A549 (cell line): ENCODE measurements at regions not wholly inside any gene's neighbourhood (a gene's known extent, or its start where the extent isn't known, plus 50 kb on each side); places are given as distances from the start of the nearest gene placed in this dataset.

Experiments used
- BHLHE40 ChIP-seq: IDR thresholded peaks from 2 replicates; pipeline ENCODE4 v1.6.1; 2012; ENCODE audit warnings: low read depth, low read length, inconsistent platforms
- CEBPB ChIP-seq, 2 experiments: fragments of >200 bp in 1 of 2; sonication (Bioruptor Twin) in 1 of 2; formaldehyde crosslinking in 1 of 2; IDR thresholded peaks; 2 replicates each; pipeline ENCODE4 v1.6.1; 2012 to 2016
- EP300 ChIP-seq, 2 experiments: fragments of >200 bp; sonication (Bioruptor Twin); formaldehyde crosslinking; IDR thresholded peaks; 2 replicates in 1 of 2; 3 replicates in 1 of 2; pipeline ENCODE4 v1.6.1; 2016 to 2017
- JUN ChIP-seq, 2 experiments: fragments of >200 bp; sonication (Bioruptor Twin); formaldehyde crosslinking; IDR thresholded peaks; 2 replicates in 1 of 2; 3 replicates in 1 of 2; pipeline ENCODE4 v1.6.1; 2016 to 2017
- POLR2A ChIP-seq: IDR thresholded peaks from 2 replicates; pipeline ENCODE4 v1.6.1; 2012; ENCODE audit warnings: mild to moderate bottlenecking, low read length
- TF ChIP-seq, protein P1 (sequence below): IDR thresholded peaks from 2 replicates; pipeline ENCODE4 v1.6.1; 2012
- TF ChIP-seq, protein P2 (sequence below): fragments of >200 bp; sonication (Bioruptor Twin); formaldehyde crosslinking; IDR thresholded peaks from 3 replicates; pipeline ENCODE4 v1.5.1; 2016

DNA sequence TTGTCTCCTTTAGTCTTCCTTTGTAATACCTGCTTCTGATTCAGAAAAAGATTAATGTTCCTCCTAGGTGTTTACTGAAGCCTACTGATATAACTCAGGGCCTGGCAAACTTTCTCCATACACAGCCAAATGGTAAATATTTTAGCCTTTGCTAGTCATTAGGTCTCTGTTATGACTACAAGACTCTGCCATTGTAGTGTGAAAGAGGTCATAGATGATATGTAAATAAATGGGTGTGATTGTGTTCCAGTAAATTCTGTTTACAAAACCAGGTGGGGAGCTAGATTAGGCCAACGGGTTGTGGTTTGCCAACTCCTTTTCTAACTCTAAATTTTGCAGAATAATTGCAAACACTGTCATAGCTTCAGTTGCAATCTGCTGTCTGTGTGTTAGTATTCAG, 568.1 kb upstream of the GNPDA2 start:
- no peak for TF ChIP-seq CEBPB (IDR thresholded peaks at IDR 0.05)
- TF ChIP-seq, protein P1, sequence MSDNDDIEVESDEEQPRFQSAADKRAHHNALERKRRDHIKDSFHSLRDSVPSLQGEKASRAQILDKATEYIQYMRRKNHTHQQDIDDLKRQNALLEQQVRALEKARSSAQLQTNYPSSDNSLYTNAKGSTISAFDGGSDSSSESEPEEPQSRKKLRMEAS: no peak
- TF ChIP-seq POLR2A: no peak
- no peak for TF ChIP-seq BHLHE40
- TF ChIP-seq, protein P2, sequence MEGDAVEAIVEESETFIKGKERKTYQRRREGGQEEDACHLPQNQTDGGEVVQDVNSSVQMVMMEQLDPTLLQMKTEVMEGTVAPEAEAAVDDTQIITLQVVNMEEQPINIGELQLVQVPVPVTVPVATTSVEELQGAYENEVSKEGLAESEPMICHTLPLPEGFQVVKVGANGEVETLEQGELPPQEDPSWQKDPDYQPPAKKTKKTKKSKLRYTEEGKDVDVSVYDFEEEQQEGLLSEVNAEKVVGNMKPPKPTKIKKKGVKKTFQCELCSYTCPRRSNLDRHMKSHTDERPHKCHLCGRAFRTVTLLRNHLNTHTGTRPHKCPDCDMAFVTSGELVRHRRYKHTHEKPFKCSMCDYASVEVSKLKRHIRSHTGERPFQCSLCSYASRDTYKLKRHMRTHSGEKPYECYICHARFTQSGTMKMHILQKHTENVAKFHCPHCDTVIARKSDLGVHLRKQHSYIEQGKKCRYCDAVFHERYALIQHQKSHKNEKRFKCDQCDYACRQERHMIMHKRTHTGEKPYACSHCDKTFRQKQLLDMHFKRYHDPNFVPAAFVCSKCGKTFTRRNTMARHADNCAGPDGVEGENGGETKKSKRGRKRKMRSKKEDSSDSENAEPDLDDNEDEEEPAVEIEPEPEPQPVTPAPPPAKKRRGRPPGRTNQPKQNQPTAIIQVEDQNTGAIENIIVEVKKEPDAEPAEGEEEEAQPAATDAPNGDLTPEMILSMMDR: no peak
- no peak for TF ChIP-seq JUN (IDR thresholded peaks at IDR 0.05)
- TF ChIP-seq EP300 (IDR thresholded peaks at IDR 0.05): no peak
